Aorta (tissue), 5 donors: ENCODE measurements at regions not wholly inside any gene's neighbourhood (a gene's known extent, or its start where the extent isn't known, plus 50 kb on each side); places are given as distances from the start of the nearest gene placed in this dataset.

Experiments
- ATAC-seq: fragments of 200-7000 bp; cut with Tn5 transposase; one replicate; pipeline ENCODE4 v1.9.1; 2022; ENCODE audit warnings: moderate library complexity; ENCODE audit not compliant: low FRiP score
- DNase-seq, 2 donors: peaks; one replicate each; pipeline ENCODE4 v3.0.0-alpha.2; 2020
- H3K27ac ChIP-seq, 2 donors: one replicate each; pipeline ENCODE4 v1.5.1; 2013; ENCODE audit warnings: low read length in 2 of 2, mild to moderate bottlenecking in 2 of 2, moderate library complexity in 2 of 2, control low read depth in 1 of 2, inconsistent platforms in 1 of 2, low read depth in 1 of 2
- H3K27me3 ChIP-seq, 2 donors: one replicate each; pipeline ENCODE4 v1.6.1; 2013; ENCODE audit warnings: control low read depth in 1 of 2, low read length in 1 of 2, mild to moderate bottlenecking in 1 of 2, moderate library complexity in 1 of 2; ENCODE audit not compliant: insufficient read depth in 2 of 2, control insufficient read depth in 1 of 2
- H3K36me3 ChIP-seq, 2 donors: one replicate each; pipeline ENCODE4 v1.6.1; 2013; ENCODE audit warnings: control low read depth in 1 of 2, low read length in 1 of 2, mild to moderate bottlenecking in 1 of 2; ENCODE audit not compliant: insufficient read depth in 2 of 2, control insufficient read depth in 1 of 2
- H3K4me1 ChIP-seq, 2 donors: one replicate each; pipeline ENCODE4 v1.6.1; 2013; ENCODE audit warnings: low read length in 2 of 2, control low read depth in 1 of 2, mild to moderate bottlenecking in 1 of 2, moderate library complexity in 1 of 2; ENCODE audit not compliant: insufficient read depth in 2 of 2, control insufficient read depth in 1 of 2
- H3K4me3 ChIP-seq, 2 donors: one replicate each; pipeline ENCODE4 v1.5.1; 2013; ENCODE audit warnings: low read length in 2 of 2, control low read depth in 1 of 2, mild to moderate bottlenecking in 1 of 2
- H3K9me3 ChIP-seq: one replicate; pipeline ENCODE4 v1.6.1; 2013; ENCODE audit warnings: mild to moderate bottlenecking, low read length; ENCODE audit not compliant: control insufficient read depth
- WGBS, 2 donors: extraction: QIAGEN DNeasy Blood & Tissue Kit; methylation state at CpG; one replicate each; pipeline ENCODE4 v1.1.7; 2013; 5-methylcytosine and 5-hydroxymethylcytosine counted together
- intact Hi-C, 2 donors: fragments of 100-400 bp; cut with DNase I; formaldehyde crosslinking; loops; one replicate each; pipeline versions ENCODE4 v1.14.2 to v1.15.0; 2022
- donor health status: healthy with polysubstance abuse.
- donor health status: Bipolar disorder and iron deficiency.
- donor health status: DM: no; HTN: no; CAD: no.
- donor health status: DM: no; HTN: no; CAD: no.
- donor health status: DM: yes; HTN: yes; CAD: no.

- no peak for DNase-seq
- no peaks in the 10 kb centered on the region for H3K27me3 ChIP-seq
- H3K9me3 ChIP-seq = no peaks in the 10 kb centered on the region
- intact Hi-C loops = no loop called here
- no peak overlapping the region for H3K27ac ChIP-seq
- no peak for ATAC-seq
- H3K4me1 ChIP-seq = peaks cover 2 to 3% of the 10 kb centered on the region in 2 donors
- no peak overlapping the region for H3K4me3 ChIP-seq
- H3K36me3 ChIP-seq = no peaks in the 10 kb centered on the region
Measured at GRCh38 chr19:46911456-46911855, 50.7 kb downstream of the ARHGAP35 start.

GRCh38 chr19:46913198-46913851 is 52.5 kb downstream of the ARHGAP35 start:
- no peaks in the 10 kb centered on the region for H3K27me3 ChIP-seq
- H3K27ac ChIP-seq = no peak overlapping the region
- peaks cover 0 to 3% of the 10 kb centered on the region in 2 donors for H3K4me1 ChIP-seq
- no peak for DNase-seq
- ATAC-seq = no peak
- intact Hi-C loops = no loop called here
- H3K36me3 ChIP-seq = no peaks in the 10 kb centered on the region
- no peak overlapping the region for H3K4me3 ChIP-seq
- 23 to 28% methylated on average over 6 of the region's 6 CpGs for WGBS, 2 donors
- H3K9me3 ChIP-seq = no peaks in the 10 kb centered on the region

- H3K27ac ChIP-seq = no peak overlapping the region
- WGBS, 2 donors = 21 to 23% methylated on average over 4 of the region's 4 CpGs
- DNase-seq (no peak), ATAC-seq (no peak)
- intact Hi-C loops = no loop called here
- no peaks in the 10 kb centered on the region for H3K27me3 ChIP-seq
- H3K4me3 ChIP-seq = no peak overlapping the region
- H3K36me3 ChIP-seq = peaks cover 0 to 2% of the 10 kb centered on the region in 2 donors
- H3K9me3 ChIP-seq = no peaks in the 10 kb centered on the region
- peaks cover 0 to 3% of the 10 kb centered on the region in 2 donors for H3K4me1 ChIP-seq
Measured at GRCh38 chr19:46913852-46914430, 53.1 kb downstream of the ARHGAP35 start.

- H3K27ac ChIP-seq = no peak overlapping the region
- H3K9me3 ChIP-seq = no peaks in the 10 kb centered on the region
- WGBS, 2 donors = 60 to 67% methylated on average over 2 of the region's 2 CpGs
Measured at GRCh38 chr19:46915386-46915785, 54.6 kb downstream of the ARHGAP35 start.

GRCh38 chr19:46917002-46917401 is 56.2 kb downstream of the ARHGAP35 start:
- Histone ChIP-seq H3K9me3 (no peaks in the 10 kb centered on the region), H3K4me3 (no peak overlapping the region), H3K27ac (no peak overlapping the region), H3K27me3 (no peaks in the 10 kb centered on the region), H3K4me1 (peaks cover 0 to 1% of the 10 kb centered on the region in 2 donors), H3K36me3 (peaks cover 4% of the 10 kb centered on the region in 2 donors)
- no peak for DNase-seq
- 96 to 98% methylated on average over 5 of the region's 5 CpGs for WGBS, 2 donors
- ATAC-seq = no peak
- intact Hi-C loops = no loop called here

More at GRCh38 chr19:46915386-46915785, 54.6 kb downstream of the ARHGAP35 start:
- ATAC-seq (no peak), DNase-seq (no peak)
- Histone ChIP-seq H3K4me3 (no peak overlapping the region), H3K4me1 (peaks cover 0 to 1% of the 10 kb centered on the region in 2 donors), H3K36me3 (peaks cover 0 to 4% of the 10 kb centered on the region in 2 donors), H3K27me3 (no peaks in the 10 kb centered on the region)
- intact Hi-C loops = no loop called here

GRCh38 chr19:46919324-46919723 is 58.5 kb downstream of the ARHGAP35 start:
- H3K27me3 ChIP-seq = no peaks in the 10 kb centered on the region
- no peak overlapping the region for H3K27ac ChIP-seq
- peaks cover 0 to under 1% of the 10 kb centered on the region in 2 donors for H3K4me1 ChIP-seq
- WGBS, 2 donors = 76 to 77% methylated on average over 8 of the region's 8 CpGs
- DNase-seq (no peak), ATAC-seq (no peak)
- H3K4me3 ChIP-seq = no peak overlapping the region
- no peaks in the 10 kb centered on the region for H3K9me3 ChIP-seq
- intact Hi-C loops = no loop called here
- peaks cover 4% of the 10 kb centered on the region in 2 donors for H3K36me3 ChIP-seq

- 73 to 77% methylated on average over 14 of the region's 14 CpGs for WGBS, 2 donors
- Histone ChIP-seq H3K27me3 (no peaks in the 10 kb centered on the region), H3K9me3 (no peaks in the 10 kb centered on the region), H3K4me3 (no peak overlapping the region), H3K27ac (no peak overlapping the region), H3K36me3 (peaks cover 4% of the 10 kb centered on the region in 2 donors), H3K4me1 (peaks cover 2 to 11% of the 10 kb centered on the region in 2 donors)
- intact Hi-C loops = no loop called here
- no peak for ATAC-seq
- DNase-seq = peak in 1 of 2 donors; percentile 20
Measured at GRCh38 chr19:46920362-46920761, 59.6 kb downstream of the ARHGAP35 start.

GRCh38 chr19:46921071-46921470 is 60.3 kb downstream of the ARHGAP35 start:
- Histone ChIP-seq H3K36me3 (peaks cover 4% of the 10 kb centered on the region in 2 donors), H3K4me3 (no peak overlapping the region), H3K9me3 (no peaks in the 10 kb centered on the region), H3K27me3 (no peaks in the 10 kb centered on the region), H3K4me1 (peaks cover 3 to 15% of the 10 kb centered on the region in 2 donors), H3K27ac (no peak overlapping the region)
- DNase-seq (no peak), ATAC-seq (no peak)
- intact Hi-C loops = no loop called here
- WGBS, 2 donors = 92 to 93% methylated on average over 7 of the region's 7 CpGs

GRCh38 chr19:46922465-46922864 is 61.7 kb downstream of the ARHGAP35 start:
- Histone ChIP-seq H3K27ac (no peak overlapping the region), H3K36me3 (peaks cover 4% of the 10 kb centered on the region in 2 donors), H3K4me1 (peaks cover 4 to 23% of the 10 kb centered on the region in 2 donors), H3K9me3 (no peaks in the 10 kb centered on the region), H3K4me3 (no peak overlapping the region), H3K27me3 (no peaks in the 10 kb centered on the region)
- no peak for DNase-seq
- ATAC-seq = no peak
- 94 to 96% methylated on average over 3 of the region's 3 CpGs for WGBS, 2 donors
- intact Hi-C loops = no loop called here
